Osteoblast (primary cell): ENCODE measurements at regions not wholly inside any gene's neighbourhood (a gene's known extent, or its start where the extent isn't known, plus 50 kb on each side); places are given as distances from the start of the nearest gene placed in this dataset.

Source experiments
- DNase-seq: peaks from one replicate; pipeline ENCODE4 v3.0.0; 2011; ENCODE audit warnings: low spot score, mixed read lengths; ENCODE audit not compliant: insufficient read length; ENCODE audit errors: missing footprints
- H2AFZ ChIP-seq: 2 replicates; pipeline ENCODE4 v1.6.0; 2011; ENCODE audit warnings: mild to moderate bottlenecking, low read length
- H3K27ac ChIP-seq: 2 replicates; pipeline ENCODE4 v1.5.1; 2011; ENCODE audit warnings: mild to moderate bottlenecking, low read depth, low read length, moderate library complexity
- H3K27me3 ChIP-seq: 2 replicates; pipeline ENCODE4 v1.6.0; 2012; ENCODE audit warnings: mild to moderate bottlenecking, control low read depth, inconsistent platforms, low read length, moderate library complexity; ENCODE audit not compliant: insufficient read depth
- H3K36me3 ChIP-seq: 2 replicates; pipeline ENCODE4 v1.5.1; 2011; ENCODE audit warnings: mild to moderate bottlenecking, low read length, control low read depth, moderate library complexity; ENCODE audit not compliant: insufficient read depth
- H3K4me1 ChIP-seq: 2 replicates; pipeline ENCODE4 v1.5.1; 2011; ENCODE audit warnings: mild to moderate bottlenecking, low read length, control low read depth, moderate library complexity; ENCODE audit not compliant: insufficient read depth
- H3K4me2 ChIP-seq: 2 replicates; pipeline ENCODE4 v1.6.0; 2011; ENCODE audit warnings: mild to moderate bottlenecking, low read length; ENCODE audit not compliant: insufficient read depth
- H3K4me3 ChIP-seq: fragments of 200-600 bp; sonication (generic); 3 replicates; pipeline ENCODE4 v1.5.1; 2012; ENCODE audit warnings: mild to moderate bottlenecking, low read length, inconsistent platforms; ENCODE audit not compliant: insufficient read depth
- H3K79me2 ChIP-seq: 2 replicates; pipeline ENCODE4 v1.6.0; 2012; ENCODE audit warnings: mild to moderate bottlenecking, low read length, control low read depth, inconsistent platforms; ENCODE audit not compliant: insufficient read depth
- H3K9me3 ChIP-seq: 2 replicates; pipeline ENCODE4 v1.5.1; 2011; ENCODE audit warnings: low read depth, low read length, control low read depth
- H4K20me1 ChIP-seq: 2 replicates; pipeline ENCODE4 v1.6.0; 2012; ENCODE audit warnings: mild to moderate bottlenecking, low read length, control low read depth; ENCODE audit not compliant: insufficient read depth
- TF ChIP-seq, protein P1 (sequence below): IDR thresholded peaks from 2 replicates; pipeline ENCODE4 v1.5.1; 2011; ENCODE audit warnings: mild to moderate bottlenecking, low read depth, low read length, moderate library complexity; ENCODE audit errors: extremely low read depth

DNA sequence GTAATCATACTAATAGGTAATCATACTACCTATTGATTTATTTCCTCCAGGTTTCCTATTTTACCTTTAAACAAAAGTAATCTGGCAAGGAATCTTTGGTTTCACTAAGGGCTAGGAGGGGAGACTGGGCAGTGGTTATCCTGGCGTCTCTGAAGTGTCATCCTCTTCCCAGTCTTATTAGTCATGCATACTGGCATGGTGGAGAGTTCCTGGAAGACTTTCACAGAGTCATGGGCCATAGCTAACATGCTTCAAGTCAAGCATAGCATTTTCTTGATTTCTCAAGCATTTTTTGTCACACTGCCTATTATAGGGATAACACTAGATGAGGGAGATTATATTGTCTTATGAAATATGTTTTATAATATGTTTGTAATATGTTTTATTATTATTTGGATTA lies 64.0 kb upstream of the ASB17 start:
- Histone ChIP-seq H3K79me2 (no peaks in the 10 kb centered on the region), H3K4me1 (no peaks in the 10 kb centered on the region), H3K4me2 (no peak overlapping the region), H3K27ac (no peak overlapping the region), H2AFZ (no peak overlapping the region), H3K27me3 (no peaks in the 10 kb centered on the region), H3K36me3 (no peaks in the 10 kb centered on the region), H3K9me3 (no peaks in the 10 kb centered on the region), H3K4me3 (no peak overlapping the region), H4K20me1 (no peaks in the 10 kb centered on the region)
- TF ChIP-seq, protein P1, sequence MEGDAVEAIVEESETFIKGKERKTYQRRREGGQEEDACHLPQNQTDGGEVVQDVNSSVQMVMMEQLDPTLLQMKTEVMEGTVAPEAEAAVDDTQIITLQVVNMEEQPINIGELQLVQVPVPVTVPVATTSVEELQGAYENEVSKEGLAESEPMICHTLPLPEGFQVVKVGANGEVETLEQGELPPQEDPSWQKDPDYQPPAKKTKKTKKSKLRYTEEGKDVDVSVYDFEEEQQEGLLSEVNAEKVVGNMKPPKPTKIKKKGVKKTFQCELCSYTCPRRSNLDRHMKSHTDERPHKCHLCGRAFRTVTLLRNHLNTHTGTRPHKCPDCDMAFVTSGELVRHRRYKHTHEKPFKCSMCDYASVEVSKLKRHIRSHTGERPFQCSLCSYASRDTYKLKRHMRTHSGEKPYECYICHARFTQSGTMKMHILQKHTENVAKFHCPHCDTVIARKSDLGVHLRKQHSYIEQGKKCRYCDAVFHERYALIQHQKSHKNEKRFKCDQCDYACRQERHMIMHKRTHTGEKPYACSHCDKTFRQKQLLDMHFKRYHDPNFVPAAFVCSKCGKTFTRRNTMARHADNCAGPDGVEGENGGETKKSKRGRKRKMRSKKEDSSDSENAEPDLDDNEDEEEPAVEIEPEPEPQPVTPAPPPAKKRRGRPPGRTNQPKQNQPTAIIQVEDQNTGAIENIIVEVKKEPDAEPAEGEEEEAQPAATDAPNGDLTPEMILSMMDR = no peak
- peak; percentile 43 for DNase-seq

DNA sequence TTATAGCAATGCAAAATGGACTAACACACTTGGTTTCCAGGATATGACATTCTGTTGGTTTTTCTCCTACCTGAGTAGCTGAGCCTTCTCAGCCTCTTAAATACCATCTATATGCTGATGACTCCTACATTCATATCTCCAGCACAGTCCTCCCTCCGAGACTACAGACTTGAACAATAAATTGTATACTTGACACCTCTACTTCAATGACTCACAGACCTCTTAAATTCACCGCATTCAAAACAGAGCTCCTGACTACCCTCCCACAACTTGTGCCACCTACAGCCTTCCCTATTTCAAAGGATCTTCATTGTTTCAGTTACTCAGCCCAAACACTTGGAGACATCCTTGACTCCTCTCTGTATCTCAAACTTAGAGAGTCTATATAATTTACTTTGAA lies 66.8 kb upstream of the ASB17 start:
- H4K20me1 ChIP-seq = no peaks in the 10 kb centered on the region
- no peak overlapping the region for H3K27ac ChIP-seq
- no peak overlapping the region for H3K4me3 ChIP-seq
- no peaks in the 10 kb centered on the region for H3K9me3 ChIP-seq
- H3K4me2 ChIP-seq = no peak overlapping the region
- H3K36me3 ChIP-seq = no peaks in the 10 kb centered on the region
- no peaks in the 10 kb centered on the region for H3K4me1 ChIP-seq
- TF ChIP-seq, protein P1 = no peak
- DNase-seq = no peak
- no peaks in the 10 kb centered on the region for H3K27me3 ChIP-seq
- H2AFZ ChIP-seq = no peak overlapping the region
- no peaks in the 10 kb centered on the region for H3K79me2 ChIP-seq

DNA sequence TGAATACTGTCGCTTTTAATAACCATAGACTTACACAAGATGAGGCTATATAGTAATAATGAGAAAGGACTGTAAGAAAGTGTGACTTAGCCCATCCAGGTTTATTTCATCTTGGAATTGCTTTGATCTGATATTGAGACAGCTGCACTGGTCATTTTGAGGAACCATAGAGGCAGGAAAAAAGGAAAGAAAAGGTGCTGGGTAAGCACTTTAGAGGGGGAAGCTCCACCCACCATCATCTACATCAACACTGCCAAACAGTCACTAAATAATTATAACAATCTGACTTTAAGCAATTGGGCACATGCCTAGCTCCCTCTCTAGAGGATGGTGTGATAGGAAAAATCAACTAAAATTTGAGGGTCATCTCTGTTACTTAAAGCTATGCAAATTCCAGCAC lies 70.6 kb upstream of the ST6GALNAC3 start:
- TF ChIP-seq, protein P1 = no peak
- Histone ChIP-seq H3K4me3 (no peak overlapping the region), H3K4me1 (no peaks in the 10 kb centered on the region)

DNA sequence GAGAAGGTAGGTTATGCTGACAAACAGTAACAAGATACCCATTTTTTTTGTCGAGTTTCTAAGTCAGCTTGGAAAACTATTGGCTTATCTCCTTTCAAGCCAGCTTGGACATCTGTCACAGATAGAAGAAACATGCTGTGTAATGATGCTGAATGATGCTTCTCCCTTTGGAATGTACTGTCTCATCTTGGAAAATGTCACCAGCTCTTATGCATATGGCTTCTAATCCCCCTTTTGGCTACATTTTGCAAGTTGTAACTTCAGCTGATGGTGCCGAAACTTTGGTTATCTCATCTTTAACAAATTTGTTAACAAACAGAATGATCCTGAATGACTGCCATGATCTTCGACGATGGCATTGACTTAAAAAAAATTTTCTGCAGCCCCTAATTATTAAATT lies 68.8 kb upstream of the ST6GALNAC3 start:
- no peak overlapping the region for H2AFZ ChIP-seq
- H3K79me2 ChIP-seq = no peaks in the 10 kb centered on the region
- no peak overlapping the region for H3K27ac ChIP-seq
- no peak overlapping the region for H3K4me2 ChIP-seq
- TF ChIP-seq, protein P1 = no peak
- no peaks in the 10 kb centered on the region for H4K20me1 ChIP-seq
- no peaks in the 10 kb centered on the region for H3K9me3 ChIP-seq
- no peaks in the 10 kb centered on the region for H3K27me3 ChIP-seq
- no peak overlapping the region for H3K4me3 ChIP-seq
- no peaks in the 10 kb centered on the region for H3K4me1 ChIP-seq
- DNase-seq = no peak
- H3K36me3 ChIP-seq = no peaks in the 10 kb centered on the region

More for the DNA sequence above, 70.6 kb upstream of the ST6GALNAC3 start:
- no peak for DNase-seq
- H3K27me3 ChIP-seq = no peaks in the 10 kb centered on the region
- no peak overlapping the region for H2AFZ ChIP-seq
- no peaks in the 10 kb centered on the region for H3K79me2 ChIP-seq
- H3K4me2 ChIP-seq = no peak overlapping the region
- H3K27ac ChIP-seq = no peak overlapping the region
- no peaks in the 10 kb centered on the region for H4K20me1 ChIP-seq
- H3K9me3 ChIP-seq = no peaks in the 10 kb centered on the region
- H3K36me3 ChIP-seq = no peaks in the 10 kb centered on the region
